PC-3 (cell line): ENCODE measurements at regions not wholly inside any gene's neighbourhood (a gene's known extent, or its start where the extent isn't known, plus 50 kb on each side); places are given as distances from the start of the nearest gene placed in this dataset.

Experiments used
- CTCF ChIP-seq: fragments of 300-600 bp; sonication (generic); conservative IDR thresholded peaks from 2 replicates; pipeline ENCODE4 v1.5.1; 2017; ENCODE audit warnings: antibody characterized with exemption, low read depth, mild to moderate bottlenecking, low read length
- EZH2 ChIP-seq: fragments of 300-600 bp; sonication (generic); IDR thresholded peaks from one replicate; pipeline ENCODE4 v1.6.1; 2017; ENCODE audit warnings: antibody characterized with exemption, mild to moderate bottlenecking, low read length; ENCODE audit not compliant: unreplicated experiment
- EZH2phosphoT487 ChIP-seq: fragments of 300-600 bp; sonication (generic); IDR thresholded peaks from 2 replicates; pipeline ENCODE4 v1.6.1; 2018; ENCODE audit warnings: mild to moderate bottlenecking, antibody characterized with exemption, low read length, borderline replicate concordance

DNA sequence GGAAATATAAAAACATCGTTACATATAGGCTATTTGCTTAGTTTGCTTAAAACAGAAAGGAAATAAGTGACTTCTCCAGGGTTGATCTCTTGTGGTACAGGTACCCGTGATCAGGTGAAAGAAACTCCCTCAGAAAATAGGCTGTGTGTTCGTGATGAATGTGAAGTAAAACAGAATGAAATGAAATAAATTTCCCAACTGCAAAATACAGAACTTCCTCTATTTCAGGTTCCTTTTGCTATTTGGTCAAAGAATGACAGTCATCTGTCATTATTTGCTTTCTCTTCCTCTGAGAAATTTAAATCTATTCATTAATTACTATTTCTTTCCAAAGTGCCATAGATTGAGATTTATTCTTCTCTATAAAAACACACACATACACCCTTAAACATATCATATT is 408.1 kb downstream of the FAM170A start:
- TF ChIP-seq CTCF (no peak), EZH2phosphoT487 (no peak), EZH2 (no peak)
